H1 (cell line): ENCODE measurements at regions not wholly inside any gene's neighbourhood (a gene's known extent, or its start where the extent isn't known, plus 50 kb on each side); places are given as distances from the start of the nearest gene placed in this dataset.

Experiments
- CTCF ChIA-PET: fragments of 300-600 bp; sonication (Branson Sonifier 250); formaldehyde crosslinking; loops from one replicate; lab custom pipeline; 2021; ENCODE audit not compliant: partially characterized antibody; lab: Charles Lee
- POLR2A ChIA-PET: fragments of 300-600 bp; sonication (Branson Sonifier 250); formaldehyde crosslinking; loops from one replicate; lab custom pipeline; 2021; ENCODE audit warnings: inconsistent platforms; ENCODE audit not compliant: partially characterized antibody; lab: Charles Lee
- DNase-seq, 2 experiments: peaks; one replicate each; pipeline versions ENCODE4 v3.0.0 to v3.0.0-alpha.2; 2010 to 2022; ENCODE audit warnings: low spot score in 2 of 2, low read depth in 1 of 2, mixed read lengths in 1 of 2
- FAIRE-seq: peaks from 2 replicates; lab custom pipeline; 2011; peaks lifted over from hg19 to GRCh38; lab: Jason Lieb, UNC
- H2AFZ ChIP-seq: 2 replicates; pipeline ENCODE4 v1.8.1; 2012; ENCODE audit warnings: low read length, inconsistent platforms
- H2AK5ac ChIP-seq: 2 replicates; pipeline ENCODE4 v1.6.1; 2013; ENCODE audit warnings: low read depth, low read length
- H2BK120ac ChIP-seq: replicated peaks from 2 replicates; pipeline ENCODE3; 2013; ENCODE audit warnings: low read depth, low read length, inconsistent platforms
- H2BK12ac ChIP-seq: 2 replicates; pipeline ENCODE4 v1.6.1; 2013; ENCODE audit warnings: low read depth, low read length
- H2BK15ac ChIP-seq: 2 replicates; pipeline ENCODE4 v1.6.1; 2013; ENCODE audit warnings: low read length
- H2BK20ac ChIP-seq: 2 replicates; pipeline ENCODE4 v1.6.1; 2013; ENCODE audit warnings: low read length
- H2BK5ac ChIP-seq: 2 replicates; pipeline ENCODE4 v1.6.1; 2013; ENCODE audit warnings: low read depth, low read length
- H3K14ac ChIP-seq: 2 replicates; pipeline ENCODE4 v1.6.1; 2013; ENCODE audit warnings: inconsistent platforms; ENCODE audit not compliant: insufficient read length
- H3K18ac ChIP-seq: 2 replicates; pipeline ENCODE4 v1.6.1; 2013; ENCODE audit warnings: low read length; ENCODE audit errors: extremely low read depth
- H3K23ac ChIP-seq: 2 replicates; pipeline ENCODE4 v1.6.1; 2013; ENCODE audit warnings: inconsistent platforms; ENCODE audit not compliant: insufficient read length
- H3K23me2 ChIP-seq: 2 replicates; pipeline ENCODE4 v1.6.1; 2013; ENCODE audit warnings: low read depth, low read length
- H3K27ac ChIP-seq: 2 replicates; pipeline ENCODE4 v1.6.1; 2011; ENCODE audit warnings: low read depth, low read length, inconsistent platforms
- H3K27me3 ChIP-seq, 4 experiments: replicated peaks in 1 of 4; 1 replicate in 1 of 4; 2 replicates in 3 of 4; pipeline versions ENCODE4 v1.6.1 to v1.8.1; 2011 to 2013; ENCODE audit warnings: low read length in 3 of 4, mild to moderate bottlenecking in 3 of 4, inconsistent platforms in 2 of 4, mixed read lengths in 2 of 4, moderate library complexity in 1 of 4; ENCODE audit not compliant: control insufficient read depth in 3 of 4, insufficient read depth in 3 of 4; ENCODE audit errors: extremely low read depth in 1 of 4
- H3K36me3 ChIP-seq, 4 experiments: 2 replicates each; pipeline versions ENCODE4 v1.6.1 to v1.8.1; 2011 to 2013; ENCODE audit warnings: mild to moderate bottlenecking in 4 of 4, low read length in 3 of 4, moderate library complexity in 2 of 4, control low read depth in 1 of 4, inconsistent platforms in 1 of 4; ENCODE audit not compliant: insufficient read depth in 4 of 4, control insufficient read depth in 2 of 4
- H3K4ac ChIP-seq: replicated peaks from 2 replicates; pipeline ENCODE3; 2013; ENCODE audit warnings: low read length, low read depth, mixed read lengths, inconsistent platforms; ENCODE audit not compliant: insufficient read length
- H3K4me1 ChIP-seq, 4 experiments: replicated peaks in 1 of 4; 1 replicate in 1 of 4; 2 replicates in 3 of 4; pipeline versions ENCODE4 v1.6.1 to v1.8.1; 2011 to 2013; ENCODE audit warnings: low read length in 3 of 4, inconsistent platforms in 2 of 4, mixed read lengths in 1 of 4; ENCODE audit not compliant: insufficient read depth in 4 of 4, control insufficient read depth in 3 of 4
- H3K4me2 ChIP-seq, 2 experiments: 2 replicates each; pipeline versions ENCODE4 v1.6.1 to v1.8.1; 2011 to 2013; ENCODE audit warnings: low read depth in 2 of 2, low read length in 2 of 2, control low read depth in 1 of 2, inconsistent platforms in 1 of 2, mild to moderate bottlenecking in 1 of 2; ENCODE audit not compliant: insufficient read depth in 1 of 2
- H3K4me3 ChIP-seq, 4 experiments: fragments of 200-600, 300-600 bp in 1 of 4; sonication (generic), shearing (Covaris generic), sonication (Bioruptor Twin) in 1 of 4; 2 replicates each; pipeline versions ENCODE4 v1.5.1 to v1.8.1; 2011 to 2016; ENCODE audit warnings: low read length in 4 of 4, low read depth in 3 of 4, control low read depth in 2 of 4, inconsistent platforms in 2 of 4, mild to moderate bottlenecking in 2 of 4, mixed read lengths in 1 of 4, moderate library complexity in 1 of 4; ENCODE audit not compliant: insufficient read depth in 2 of 4; ENCODE audit errors: extremely low read depth in 1 of 4
- H3K56ac ChIP-seq: replicated peaks from 2 replicates; pipeline ENCODE3; 2013; ENCODE audit warnings: low read depth, mild to moderate bottlenecking, mixed read lengths, low read length, inconsistent platforms; ENCODE audit not compliant: insufficient read length
- H3K79me1 ChIP-seq: 2 replicates; pipeline ENCODE4 v1.6.1; 2013; ENCODE audit warnings: low read depth, low read length, control low read depth
- H3K79me2 ChIP-seq, 2 experiments: 2 replicates each; pipeline versions ENCODE4 v1.6.1 to v1.8.1; 2012 to 2013; ENCODE audit warnings: low read length in 2 of 2, mild to moderate bottlenecking in 2 of 2, inconsistent platforms in 1 of 2; ENCODE audit not compliant: insufficient read depth in 2 of 2, control insufficient read depth in 1 of 2
- H3K9ac ChIP-seq, 4 experiments: replicated peaks in 1 of 4; 1 replicate in 1 of 4; 2 replicates in 3 of 4; pipeline versions ENCODE4 v1.6.1 to v1.8.1; 2011 to 2013; ENCODE audit warnings: low read depth in 3 of 4, low read length in 3 of 4, control low read depth in 2 of 4, mild to moderate bottlenecking in 2 of 4, moderate library complexity in 2 of 4, inconsistent platforms in 1 of 4; ENCODE audit errors: extremely low read depth in 1 of 4
- H3K9me3 ChIP-seq, 2 experiments: 2 replicates each; pipeline versions ENCODE4 v1.6.1 to v1.8.1; 2012 to 2013; ENCODE audit warnings: mild to moderate bottlenecking in 2 of 2, moderate library complexity in 2 of 2, control low read depth in 1 of 2, inconsistent platforms in 1 of 2, low read depth in 1 of 2, low read length in 1 of 2, mixed read lengths in 1 of 2; ENCODE audit not compliant: insufficient read depth in 2 of 2
- H4K20me1 ChIP-seq, 2 experiments: replicated peaks in 1 of 2; 2 replicates each; pipeline versions ENCODE3 to v1.8.1; 2011 to 2013; ENCODE audit warnings: inconsistent platforms in 2 of 2, low read length in 2 of 2, mild to moderate bottlenecking in 1 of 2; ENCODE audit not compliant: insufficient read depth in 2 of 2, control insufficient read depth in 1 of 2
- H4K5ac ChIP-seq: 2 replicates; pipeline ENCODE4 v1.6.1; 2013; ENCODE audit warnings: low read length, low read depth, mixed read lengths, inconsistent platforms; ENCODE audit not compliant: insufficient read length
- H4K8ac ChIP-seq: 2 replicates; pipeline ENCODE4 v1.8.0; 2013; ENCODE audit warnings: mild to moderate bottlenecking, moderate library complexity, low read length, inconsistent platforms; ENCODE audit not compliant: insufficient read depth; ENCODE audit errors: extremely low read depth
- H4K91ac ChIP-seq: replicated peaks from 2 replicates; pipeline ENCODE3; 2013; ENCODE audit warnings: low read length, mixed read lengths, inconsistent platforms; ENCODE audit not compliant: insufficient read length
- CHD1 ChIP-seq: IDR thresholded peaks from 2 replicates; pipeline ENCODE4 v1.6.1; 2012; ENCODE audit warnings: low read depth, low read length, improper control_type of control experiment
- GABPA ChIP-seq: IDR thresholded peaks from 2 replicates; pipeline ENCODE4 v1.6.1; 2011; ENCODE audit warnings: mild to moderate bottlenecking, low read length, moderate library complexity, borderline replicate concordance; ENCODE audit not compliant: insufficient read depth
- SP4 ChIP-seq: IDR thresholded peaks from 2 replicates; pipeline ENCODE4 v1.6.1; 2012; ENCODE audit warnings: low read length, inconsistent platforms
- TAF1 ChIP-seq: IDR thresholded peaks from 2 replicates; pipeline ENCODE4 v1.6.1; 2011; ENCODE audit warnings: mild to moderate bottlenecking, low read depth, low read length
- WGBS, 2 experiments: shearing (Covaris generic) in 1 of 2; methylation state at CpG; one replicate each; pipeline versions ENCODE4 v1.1.6 to v1.1.7; 2013 to 2015; ENCODE audit warnings: low lambda C conversion rate in 2 of 2, mixed read lengths in 2 of 2, inconsistent platforms in 1 of 2, low coverage in 1 of 2, missing lambda C conversion rate in 1 of 2; ENCODE audit not compliant: insufficient replicate concordance in 2 of 2, insufficient coverage in 1 of 2, insufficient read length in 1 of 2; ENCODE audit errors: extremely low coverage in 1 of 2, missing lambda C conversion rate in 1 of 2; 5-methylcytosine and 5-hydroxymethylcytosine counted together
- TF ChIP-seq, protein P1 (sequence below): IDR thresholded peaks from 2 replicates; pipeline ENCODE4 v1.6.1; 2012; ENCODE audit warnings: inconsistent platforms

GRCh38 chrX:42241421-42241820 lies 318.1 kb upstream of the CASK start:
- FAIRE-seq, result no peak
- 22% methylated on average over 1 of the region's 1 CpG; no CpG with 5 or more reads in 1 of the 2 experiments for WGBS, 2 experiments
- H2BK15ac ChIP-seq, result no peak overlapping the region
- no peak overlapping the region for H4K5ac ChIP-seq
- H3K4me1 ChIP-seq, result no peaks in the 10 kb centered on the region; a peak in 2 of 7 replicates
- no peak for DNase-seq
- no peak overlapping the region for H2BK20ac ChIP-seq
- no peak overlapping the region for H3K27ac ChIP-seq
- POLR2A ChIA-PET, result no interaction called here
- H2BK12ac ChIP-seq, result no peak overlapping the region
- no peak overlapping the region for H3K4me2 ChIP-seq
- no peak overlapping the region for H3K4ac ChIP-seq
- H3K4me3 ChIP-seq, result no peak overlapping the region
- no peak overlapping the region for H4K91ac ChIP-seq
- H3K23me2 ChIP-seq, result no peaks in the 10 kb centered on the region; the same call in 1 of the 2 replicates
- no peak overlapping the region for H3K23ac ChIP-seq
- no peak overlapping the region for H2BK5ac ChIP-seq
- no peaks in the 10 kb centered on the region for H3K27me3 ChIP-seq
- no peak overlapping the region for H3K18ac ChIP-seq
- H3K79me1 ChIP-seq, result no peaks in the 10 kb centered on the region
- H3K56ac ChIP-seq, result no peak overlapping the region
- H2AFZ ChIP-seq, result no peak overlapping the region
- no peak overlapping the region for H3K9ac ChIP-seq
- no peak overlapping the region for H2AK5ac ChIP-seq
- CTCF ChIA-PET, result no interaction called here
- H2BK120ac ChIP-seq, result no peak overlapping the region
- no peaks in the 10 kb centered on the region for H3K79me2 ChIP-seq
- TF ChIP-seq TAF1, result no peak
- TF ChIP-seq SP4, result no peak
- TF ChIP-seq CHD1, result no peak
- TF ChIP-seq GABPA, result no peak
- TF ChIP-seq, protein P1, sequence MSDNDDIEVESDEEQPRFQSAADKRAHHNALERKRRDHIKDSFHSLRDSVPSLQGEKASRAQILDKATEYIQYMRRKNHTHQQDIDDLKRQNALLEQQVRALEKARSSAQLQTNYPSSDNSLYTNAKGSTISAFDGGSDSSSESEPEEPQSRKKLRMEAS, result no peak
- H3K9me3 ChIP-seq, result no peaks in the 10 kb centered on the region
- no peak overlapping the region for H3K14ac ChIP-seq
- H4K8ac ChIP-seq, result no peak overlapping the region
- no peaks in the 10 kb centered on the region for H3K36me3 ChIP-seq
- H4K20me1 ChIP-seq, result no peaks in the 10 kb centered on the region
